ENCODE measurements at regions not wholly inside any gene's neighbourhood (a gene's known extent, or its start where the extent isn't known, plus 50 kb on each side); places are given as distances from the start of the nearest gene placed in this dataset.

DNA sequence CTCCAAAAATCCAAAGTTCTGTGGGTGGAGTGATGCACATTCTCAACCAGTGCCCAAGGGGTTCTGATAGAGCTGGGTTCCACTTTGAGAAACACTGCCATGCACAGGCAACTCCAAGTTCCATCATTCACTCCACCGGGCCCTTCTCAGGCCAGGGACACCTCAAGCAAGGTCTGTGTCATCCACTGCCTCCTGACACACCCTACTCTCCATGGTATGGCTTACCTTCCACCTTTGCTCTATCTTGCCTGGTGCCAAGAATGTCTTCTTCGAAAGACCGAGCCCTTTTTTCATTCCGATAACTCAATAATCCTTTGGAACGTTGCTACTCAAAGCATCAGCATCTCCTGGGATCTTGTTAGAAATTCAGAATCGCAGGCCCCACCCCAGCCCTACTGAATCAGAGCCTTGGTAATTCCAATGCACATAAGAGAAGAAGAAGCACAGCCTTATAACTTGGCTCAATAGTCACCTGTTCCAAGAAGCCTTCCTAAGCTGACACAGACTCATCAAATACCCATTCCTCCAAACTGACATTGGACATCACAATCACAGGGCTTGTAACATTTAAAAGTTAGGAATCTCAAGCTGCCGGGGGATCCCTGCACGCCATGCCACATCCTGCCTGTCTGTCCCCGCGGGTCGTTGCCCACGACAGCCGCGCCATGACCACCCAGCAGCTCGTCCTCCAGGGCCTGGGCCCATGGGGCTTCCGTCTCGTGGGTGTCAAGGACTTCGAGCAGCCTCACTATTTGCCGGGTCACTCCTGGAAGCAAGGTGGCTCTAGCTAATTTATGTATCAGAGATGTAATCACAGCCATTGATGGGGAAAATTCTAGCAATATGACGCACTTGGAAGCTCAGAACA lies 66.4 kb downstream of the VCPKMT start:
- TF ChIP-seq RAD21 (conservative IDR thresholded peaks at IDR 0.05 in 1 of 2, IDR thresholded peaks at IDR 0.05 in 1 of 2) (no peak), MAZ (IDR thresholded peaks at IDR 0.05; ENCODE audit: borderline replicate concordance, low read depth, low read length) (no peak)

Data from A549 (cell line).